PC-3 (cell line): ENCODE measurements at regions not wholly inside any gene's neighbourhood (a gene's known extent, or its start where the extent isn't known, plus 50 kb on each side); places are given as distances from the start of the nearest gene placed in this dataset.
"Not testable (repeated sequence)": the region's sequence is repeated elsewhere in the genome, so short reads cannot be mapped to it uniquely, and the experiment has no call there.

ENCODE experiments used
- ATAC-seq: fragments of 200-7000 bp; cut with Tn5 transposase; 2 replicates; pipeline ENCODE4 v1.9.1; 2020; ENCODE audit warnings: mild to moderate bottlenecking, moderate library complexity
- BruUV-seq: library from RNA; stranded (reverse); fragments of 400-500 nt; replicated peaks from 2 replicates; lab custom pipeline; 2021; lab: Mats Ljungman, UMichigan
- CTCF ChIA-PET: fragments of 300-600 bp; sonication (Branson Sonifier 250); formaldehyde crosslinking; loops from one replicate; lab custom pipeline; 2022; ENCODE audit warnings: antibody characterized with exemption; lab: Charles Lee
- POLR2A ChIA-PET: fragments of 300-600 bp; sonication (Branson Sonifier 250); formaldehyde crosslinking; loops from one replicate; lab custom pipeline; 2022; ENCODE audit warnings: antibody characterized with exemption; ENCODE audit not compliant: unreplicated experiment; lab: Charles Lee
- DNase-seq: peaks from one replicate; pipeline ENCODE4 v3.0.0-alpha.2; 2015
- H2AFZ ChIP-seq: fragments of 300-600 bp; sonication (generic); 2 replicates; pipeline ENCODE4 v1.6.0; 2016; ENCODE audit warnings: antibody characterized with exemption, low read length
- H3F3A ChIP-seq: fragments of 300-600 bp; sonication (generic); one replicate; pipeline ENCODE4 v1.6.0; 2017; ENCODE audit warnings: antibody characterized with exemption, low read length, control low read depth, mild to moderate bottlenecking; ENCODE audit not compliant: unreplicated experiment
- H3K27ac ChIP-seq: fragments of 300-600 bp; sonication (generic); 2 replicates; pipeline ENCODE4 v1.5.1; 2016; ENCODE audit warnings: mild to moderate bottlenecking, low read length
- H3K27me3 ChIP-seq: fragments of 300-600 bp; sonication (generic); 2 replicates; pipeline ENCODE4 v1.6.1; 2016; ENCODE audit warnings: low read length, mixed read lengths
- H3K36me3 ChIP-seq: fragments of 300-600 bp; sonication (generic); 2 replicates; pipeline ENCODE4 v1.6.1; 2016; ENCODE audit warnings: low read depth, mixed run types, low read length, mixed read lengths
- H3K4me1 ChIP-seq: fragments of 300-600 bp; sonication (generic); 2 replicates; pipeline ENCODE4 v1.5.1; 2016; ENCODE audit warnings: low read length; ENCODE audit not compliant: insufficient read depth
- H3K4me2 ChIP-seq: fragments of 300-600 bp; sonication (generic); 2 replicates; pipeline ENCODE4 v1.6.0; 2016; ENCODE audit warnings: low read length
- H3K4me3 ChIP-seq: fragments of 300-600 bp; sonication (generic); 2 replicates; pipeline ENCODE4 v1.5.1; 2016; ENCODE audit warnings: mild to moderate bottlenecking, low read length, mixed read lengths
- H3K79me2 ChIP-seq: fragments of 300-600 bp; sonication (generic); 2 replicates; pipeline ENCODE4 v1.6.1; 2017; ENCODE audit warnings: low read length, mixed read lengths
- H3K9ac ChIP-seq: fragments of 300-600 bp; sonication (generic); 2 replicates; pipeline ENCODE4 v1.6.0; 2016; ENCODE audit warnings: mild to moderate bottlenecking, low read length
- H3K9me2 ChIP-seq: fragments of 300-600 bp; sonication (generic); replicated peaks from 2 replicates; pipeline ENCODE4 v1.6.1; 2016; ENCODE audit warnings: mixed run types, low read length, mixed read lengths
- H3K9me3 ChIP-seq: fragments of 300-600 bp; sonication (generic); 2 replicates; pipeline ENCODE4 v1.6.1; 2016; ENCODE audit warnings: low read length, mixed read lengths
- H4K20me1 ChIP-seq: fragments of 300-600 bp; sonication (generic); 2 replicates; pipeline ENCODE4 v1.6.1; 2016; ENCODE audit warnings: low read length, mixed read lengths
- CTCF ChIP-seq: fragments of 300-600 bp; sonication (generic); conservative IDR thresholded peaks from 2 replicates; pipeline ENCODE4 v1.5.1; 2017; ENCODE audit warnings: antibody characterized with exemption, low read depth, mild to moderate bottlenecking, low read length
- EZH2 ChIP-seq: fragments of 300-600 bp; sonication (generic); IDR thresholded peaks from one replicate; pipeline ENCODE4 v1.6.1; 2017; ENCODE audit warnings: antibody characterized with exemption, mild to moderate bottlenecking, low read length; ENCODE audit not compliant: unreplicated experiment
- EZH2phosphoT487 ChIP-seq: fragments of 300-600 bp; sonication (generic); IDR thresholded peaks from 2 replicates; pipeline ENCODE4 v1.6.1; 2018; ENCODE audit warnings: mild to moderate bottlenecking, antibody characterized with exemption, low read length, borderline replicate concordance
- intact Hi-C: fragments of 100-400 bp; cut with micrococcal nuclease; formaldehyde crosslinking; loops from 2 replicates; pipeline ENCODE4 v1.9.0; 2023

DNA sequence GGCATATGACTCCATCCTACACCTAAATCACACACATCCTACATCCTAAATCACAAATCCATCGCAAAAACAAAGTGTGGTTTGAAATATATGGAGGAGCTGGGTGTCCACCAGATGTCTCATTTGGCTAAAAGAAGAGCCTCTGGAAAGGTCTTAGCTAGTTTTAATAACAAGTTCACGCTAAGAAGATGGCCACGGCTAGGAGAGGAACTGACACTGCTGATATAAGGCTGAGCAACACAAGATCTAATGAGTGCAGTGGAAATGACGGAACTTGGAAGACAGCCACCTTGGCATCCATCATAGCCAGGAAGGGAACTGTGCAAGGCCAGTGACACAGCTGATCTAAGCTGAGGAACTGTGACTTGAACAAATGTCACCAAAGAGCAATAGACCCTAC is 60.0 kb upstream of the AGAP1 start:
- Histone ChIP-seq H3K4me2 (no peak overlapping the region), H3K9ac (no peak overlapping the region), H3K9me2 (no peaks in the 10 kb centered on the region), H3K4me3 (no peak overlapping the region), H3K27me3 (no peaks in the 10 kb centered on the region), H4K20me1 (no peaks in the 10 kb centered on the region), H3K9me3 (no peaks in the 10 kb centered on the region), H3K4me1 (no peaks in the 10 kb centered on the region), H3K27ac (no peak overlapping the region), H3K79me2 (no peaks in the 10 kb centered on the region), H2AFZ (peak overlapping the region; percentile 45), H3F3A (no peaks in the 10 kb centered on the region), H3K36me3 (no peaks in the 10 kb centered on the region)
- POLR2A ChIA-PET, result no interaction called here
- TF ChIP-seq CTCF, result peak; percentile 31; the same call in 1 of the 2 replicates
- no peak for TF ChIP-seq EZH2phosphoT487
- intact Hi-C loops, result loop anchor here (1.0 kb wide), 4 partner anchors 61 to 298 kb away; no protein-coding TSS in a partner anchor
- ATAC-seq (peak; percentile 88), DNase-seq (peak; percentile 61)
- CTCF ChIA-PET, result interaction anchor here (0.5 to 1.5 kb wide), 4 partner anchors 118 to 1366 kb away, joined by 4 to 22 read pairs (median 12); no protein-coding TSS in a partner anchor
- no TSS peak for BruUV-seq

GRCh38 chr2:235439959-235440662 is 53.7 kb upstream of the AGAP1 start:
- no peaks in the 10 kb centered on the region for H3F3A ChIP-seq
- no peaks in the 10 kb centered on the region for H3K4me1 ChIP-seq
- H4K20me1 ChIP-seq, result no peaks in the 10 kb centered on the region
- BruUV-seq, result no TSS peak
- no peak for TF ChIP-seq EZH2
- TF ChIP-seq CTCF, result no peak
- TF ChIP-seq EZH2phosphoT487, result no peak
- no peak for DNase-seq
- ChIA-PET POLR2A (no interaction called here), CTCF (no interaction called here)
- no peaks in the 10 kb centered on the region for H3K9me2 ChIP-seq
- H3K9ac ChIP-seq, result no peak overlapping the region
- no peak overlapping the region for H3K4me2 ChIP-seq
- no peak overlapping the region for H2AFZ ChIP-seq
- H3K27me3 ChIP-seq, result no peaks in the 10 kb centered on the region
- H3K4me3 ChIP-seq, result no peak overlapping the region
- no peak overlapping the region for H3K27ac ChIP-seq
- H3K79me2 ChIP-seq, result no peaks in the 10 kb centered on the region
- H3K9me3 ChIP-seq, result no peaks in the 10 kb centered on the region; the same call in 1 of the 2 replicates
- H3K36me3 ChIP-seq, result no peaks in the 10 kb centered on the region
- intact Hi-C loops, result no loop called here
- ATAC-seq, result no peak

- H3K79me2 ChIP-seq, H3K27ac ChIP-seq, DNase-seq, intact Hi-C loops, H3F3A ChIP-seq, H3K27me3 ChIP-seq, H3K4me3 ChIP-seq, POLR2A ChIA-PET, H3K9me2 ChIP-seq, H3K36me3 ChIP-seq, H2AFZ ChIP-seq, H3K4me1 ChIP-seq, CTCF ChIA-PET, H3K9ac ChIP-seq, H3K9me3 ChIP-seq, ATAC-seq, H3K4me2 ChIP-seq, BruUV-seq, H4K20me1 ChIP-seq: not testable (repeated sequence)
These were observed 50.3 kb upstream of the AGAP1 start for GRCh38 chr2:235443580-235443979.
